C4-2B (cell line): ENCODE measurements at regions not wholly inside any gene's neighbourhood (a gene's known extent, or its start where the extent isn't known, plus 50 kb on each side); places are given as distances from the start of the nearest gene placed in this dataset.

Experiments used
- CTCF ChIP-seq: fragments of 450-650 bp; conservative IDR thresholded peaks from 2 replicates; pipeline ENCODE4 v1.5.1; 2017; ENCODE audit warnings: mild to moderate bottlenecking
- ZFX ChIP-seq: fragments of 450-650 bp; IDR thresholded peaks from 2 replicates; pipeline ENCODE4 v1.6.1; 2017

GRCh38 chr3:35966629-35967464 lies 327.5 kb downstream of the ARPP21 start:
- TF ChIP-seq CTCF (no peak), ZFX (no peak)
